ENCODE measurements at regions not wholly inside any gene's neighbourhood (a gene's known extent, or its start where the extent isn't known, plus 50 kb on each side); places are given as distances from the start of the nearest gene placed in this dataset.

DNA sequence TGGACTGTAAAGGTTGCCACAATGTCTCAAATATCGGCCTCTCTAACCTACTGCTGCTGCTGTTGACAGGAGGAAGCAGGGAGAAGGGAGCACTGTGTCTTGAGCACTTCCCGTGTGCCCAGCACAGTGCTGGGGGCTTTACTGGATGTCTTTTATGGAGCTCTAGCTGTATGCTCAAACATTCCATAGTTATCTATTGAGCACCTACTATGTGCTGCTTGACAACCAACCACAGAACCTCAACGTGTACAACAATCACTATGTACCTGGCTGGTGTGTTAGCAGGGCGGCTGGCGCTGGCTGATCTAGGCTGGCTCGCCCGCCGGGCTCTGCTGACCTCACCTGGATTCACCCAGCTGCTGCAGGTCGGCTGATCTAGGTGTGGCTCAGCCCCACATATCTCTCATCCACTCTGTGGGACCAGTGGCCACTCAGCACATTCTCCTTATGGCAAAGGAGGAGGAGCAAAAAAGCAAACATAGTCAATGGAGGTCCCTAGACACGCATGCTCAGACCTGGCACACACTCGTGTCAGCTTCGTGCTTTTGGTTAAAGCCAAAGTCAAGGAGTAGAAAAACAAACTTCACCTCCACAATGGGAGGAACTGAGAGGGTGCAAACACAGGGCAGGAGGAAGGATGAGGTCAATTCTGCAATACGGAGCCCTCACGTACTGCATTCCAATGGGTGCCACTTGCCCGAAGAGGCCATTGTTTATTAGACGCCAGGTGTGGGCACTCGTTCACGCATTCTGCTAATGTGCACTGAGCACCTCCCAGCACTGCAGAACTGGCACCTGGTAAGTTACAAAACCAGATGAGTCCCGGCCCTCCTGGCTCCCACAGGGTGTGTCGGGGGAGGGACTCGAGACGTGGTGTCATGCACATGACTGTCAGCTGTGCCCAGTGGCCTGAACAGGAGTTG is 147.2 kb downstream of the SCARB1 start:
- TF ChIP-seq, protein P1, sequence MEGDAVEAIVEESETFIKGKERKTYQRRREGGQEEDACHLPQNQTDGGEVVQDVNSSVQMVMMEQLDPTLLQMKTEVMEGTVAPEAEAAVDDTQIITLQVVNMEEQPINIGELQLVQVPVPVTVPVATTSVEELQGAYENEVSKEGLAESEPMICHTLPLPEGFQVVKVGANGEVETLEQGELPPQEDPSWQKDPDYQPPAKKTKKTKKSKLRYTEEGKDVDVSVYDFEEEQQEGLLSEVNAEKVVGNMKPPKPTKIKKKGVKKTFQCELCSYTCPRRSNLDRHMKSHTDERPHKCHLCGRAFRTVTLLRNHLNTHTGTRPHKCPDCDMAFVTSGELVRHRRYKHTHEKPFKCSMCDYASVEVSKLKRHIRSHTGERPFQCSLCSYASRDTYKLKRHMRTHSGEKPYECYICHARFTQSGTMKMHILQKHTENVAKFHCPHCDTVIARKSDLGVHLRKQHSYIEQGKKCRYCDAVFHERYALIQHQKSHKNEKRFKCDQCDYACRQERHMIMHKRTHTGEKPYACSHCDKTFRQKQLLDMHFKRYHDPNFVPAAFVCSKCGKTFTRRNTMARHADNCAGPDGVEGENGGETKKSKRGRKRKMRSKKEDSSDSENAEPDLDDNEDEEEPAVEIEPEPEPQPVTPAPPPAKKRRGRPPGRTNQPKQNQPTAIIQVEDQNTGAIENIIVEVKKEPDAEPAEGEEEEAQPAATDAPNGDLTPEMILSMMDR (IDR thresholded peaks at IDR 0.05 in 2 of 3, conservative IDR thresholded peaks at IDR 0.05 in 1 of 3; ENCODE audit: control insufficient read depth in 2 of 3, extremely low read depth in 1 of 3, insufficient read depth in 1 of 3, low read depth in 3 of 3, low read length in 3 of 3) = no peak
- TF ChIP-seq CHD1 (IDR thresholded peaks at IDR 0.05; ENCODE audit: low read depth, low read length) (no peak), MXI1 (IDR thresholded peaks at IDR 0.05; ENCODE audit: low read depth, low read length) (no peak), SUZ12 (IDR thresholded peaks at IDR 0.05; ENCODE audit: unreplicated experiment) (no peak), ASH2L (IDR thresholded peaks at IDR 0.05; ENCODE audit: borderline replicate concordance, low read depth) (no peak), TAF1 (IDR thresholded peaks at IDR 0.05; ENCODE audit: borderline replicate concordance, low read depth, low read length) (no peak), GABPA (IDR thresholded peaks at IDR 0.05; ENCODE audit: low read depth) (no peak)
- TF ChIP-seq, protein P2, sequence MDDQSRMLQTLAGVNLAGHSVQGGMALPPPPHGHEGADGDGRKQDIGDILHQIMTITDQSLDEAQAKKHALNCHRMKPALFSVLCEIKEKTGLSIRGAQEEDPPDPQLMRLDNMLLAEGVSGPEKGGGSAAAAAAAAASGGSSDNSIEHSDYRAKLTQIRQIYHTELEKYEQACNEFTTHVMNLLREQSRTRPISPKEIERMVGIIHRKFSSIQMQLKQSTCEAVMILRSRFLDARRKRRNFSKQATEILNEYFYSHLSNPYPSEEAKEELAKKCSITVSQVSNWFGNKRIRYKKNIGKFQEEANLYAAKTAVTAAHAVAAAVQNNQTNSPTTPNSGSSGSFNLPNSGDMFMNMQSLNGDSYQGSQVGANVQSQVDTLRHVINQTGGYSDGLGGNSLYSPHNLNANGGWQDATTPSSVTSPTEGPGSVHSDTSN (IDR thresholded peaks at IDR 0.05; ENCODE audit: insufficient replicate concordance, low read depth, low read length) = no peak
